HepG2 (cell line): ENCODE measurements at regions not wholly inside any gene's neighbourhood (a gene's known extent, or its start where the extent isn't known, plus 50 kb on each side); places are given as distances from the start of the nearest gene placed in this dataset.

ENCODE experiments used
- ATAC-seq: fragments of 200-7000 bp; cut with Tn5 transposase; 3 replicates; pipeline ENCODE4 v1.9.1; 2020; ENCODE audit warnings: mild to moderate bottlenecking, moderate library complexity
- BruUV-seq: library from RNA; stranded (reverse); fragments of 400-500 nt; replicated peaks from 2 replicates; lab custom pipeline; 2021; lab: Mats Ljungman, UMichigan
- CTCF ChIA-PET: fragments of 300-600 bp; formaldehyde crosslinking; extraction: SDS; loops from one replicate; lab custom pipeline; 2021; ENCODE audit warnings: low total read pairs, inconsistent platforms, low intra/inter-chr PET ratio; lab: Yijun Ruan, JAX
- POLR2A ChIA-PET: fragments of 350-600 bp; sonication (Branson Sonifier 250); formaldehyde crosslinking; loops from one replicate; lab custom pipeline; 2020; ENCODE audit warnings: antibody characterized with exemption, inconsistent platforms; lab: Yijun Ruan, JAX
- DNase-seq: peaks from one replicate; pipeline ENCODE4 v3.0.0-alpha.2; 2015; ENCODE audit warnings: low spot score
- FAIRE-seq: peaks from 3 replicates; lab custom pipeline; 2011; peaks lifted over from hg19 to GRCh38; lab: Jason Lieb, UNC
- H2AFZ ChIP-seq: one replicate; pipeline ENCODE4 v1.6.1; 2011; ENCODE audit warnings: low read length, inconsistent platforms
- H3K27ac ChIP-seq: fragments of 300-600 bp; 3 replicates; pipeline ENCODE4 v1.8.0; 2011; ENCODE audit warnings: mixed run types, mild to moderate bottlenecking, mixed read lengths, low read length, inconsistent platforms; ENCODE audit not compliant: insufficient read depth; ENCODE audit errors: extremely low read length
- H3K27me3 ChIP-seq, 2 experiments: fragments of 200-600 bp in 1 of 2; 2 replicates in 1 of 2; 3 replicates in 1 of 2; pipeline versions ENCODE4 v1.6.0 to v1.8.0; 2011; ENCODE audit warnings: low read length in 2 of 2, mild to moderate bottlenecking in 2 of 2, moderate library complexity in 2 of 2, inconsistent platforms in 1 of 2; ENCODE audit not compliant: insufficient read depth in 2 of 2, control insufficient read depth in 1 of 2
- H3K36me3 ChIP-seq, 2 experiments: fragments of 200-600 bp in 1 of 2; replicated peaks in 1 of 2; 2 replicates in 1 of 2; 3 replicates in 1 of 2; pipeline versions ENCODE4 v1.5.1 to v1.8.0; 2011; ENCODE audit warnings: low read length in 2 of 2, inconsistent platforms in 1 of 2; ENCODE audit not compliant: insufficient read depth in 2 of 2, control insufficient read depth in 1 of 2
- H3K4me1 ChIP-seq: 2 replicates; pipeline ENCODE4 v1.5.1; 2012; ENCODE audit warnings: low read length, inconsistent platforms; ENCODE audit not compliant: insufficient read depth
- H3K4me2 ChIP-seq: 2 replicates; pipeline ENCODE4 v1.6.0; 2011; ENCODE audit warnings: low read depth, low read length, inconsistent platforms
- H3K4me3 ChIP-seq, 3 experiments: fragments of 200-600 bp in 1 of 3; sonication (generic), shearing (Covaris generic) in 1 of 3; replicated peaks in 1 of 3; 2 replicates each; pipeline ENCODE4 v1.5.1; 2011 to 2016; ENCODE audit warnings: low read length in 3 of 3, inconsistent platforms in 2 of 3, low read depth in 2 of 3, mild to moderate bottlenecking in 2 of 3, control low read depth in 1 of 3, mixed read lengths in 1 of 3; ENCODE audit not compliant: insufficient read depth in 1 of 3
- H3K79me2 ChIP-seq: one replicate; pipeline ENCODE4 v1.6.1; 2011; ENCODE audit warnings: low read length, inconsistent platforms; ENCODE audit not compliant: insufficient read depth
- H3K9ac ChIP-seq: 2 replicates; pipeline ENCODE4 v1.6.0; 2011; ENCODE audit warnings: mild to moderate bottlenecking, low read depth, low read length, inconsistent platforms; ENCODE audit not compliant: insufficient read depth
- H3K9me3 ChIP-seq: 2 replicates; pipeline ENCODE4 v1.5.1; 2012; ENCODE audit warnings: mild to moderate bottlenecking, low read length
- H4K20me1 ChIP-seq: 2 replicates; pipeline ENCODE4 v1.6.0; 2011; ENCODE audit warnings: inconsistent platforms, mild to moderate bottlenecking, low read length, moderate library complexity; ENCODE audit not compliant: insufficient read depth
- ATF6 ChIP-seq: sonication (generic); formaldehyde crosslinking; conservative IDR thresholded peaks from 2 replicates; pipeline ENCODE4 v1.4.0; 2020; ENCODE audit warnings: missing genetic modification reagents
- ATF7 ChIP-seq, 2 experiments: fragments of 450-650 bp in 1 of 2; sonication (generic) in 1 of 2; formaldehyde crosslinking in 1 of 2; IDR thresholded peaks; 2 replicates each; pipeline versions ENCODE4 v1.4.0 to v1.6.1; 2016 to 2020; ENCODE audit warnings: antibody characterized with exemption in 1 of 2, mild to moderate bottlenecking in 1 of 2, missing genetic modification reagents in 1 of 2
- CREB1 ChIP-seq, 2 experiments: fragments of 450-650 bp in 1 of 2; IDR thresholded peaks; 2 replicates each; pipeline ENCODE4 v1.6.1; 2016 to 2017; ENCODE audit warnings: control low read depth in 1 of 2, mild to moderate bottlenecking in 1 of 2, missing compliant biosample characterization in 1 of 2, missing genetic modification characterization in 1 of 2
- HIVEP1 ChIP-seq: sonication (generic); formaldehyde crosslinking; IDR thresholded peaks from 2 replicates; pipeline ENCODE4 v1.4.0; 2020; ENCODE audit warnings: mild to moderate bottlenecking, missing genetic modification reagents
- JDP2 ChIP-seq: sonication (generic); formaldehyde crosslinking; IDR thresholded peaks from 2 replicates; pipeline ENCODE4 v1.8.1; 2022; ENCODE audit warnings: missing genetic modification reagents, borderline replicate concordance
- KMT2B ChIP-seq: IDR thresholded peaks from 2 replicates; pipeline ENCODE4 v1.6.1; 2016; ENCODE audit warnings: missing genetic modification reagents, missing compliant biosample characterization
- MED8 ChIP-seq: sonication (generic); formaldehyde crosslinking; IDR thresholded peaks from 2 replicates; pipeline ENCODE4 v1.8.1; 2023; ENCODE audit warnings: mild to moderate bottlenecking, missing genetic modification reagents; ENCODE audit not compliant: insufficient replicate concordance
- ZBTB25 ChIP-seq: IDR thresholded peaks from 2 replicates; pipeline ENCODE4 v1.6.1; 2018; ENCODE audit warnings: missing genetic modification reagents
- ZBTB39 ChIP-seq: sonication (generic); formaldehyde crosslinking; IDR thresholded peaks from 2 replicates; pipeline ENCODE4 v1.5.0; 2020; ENCODE audit warnings: missing genetic modification reagents
- ZNF414 ChIP-seq: sonication (generic); formaldehyde crosslinking; IDR thresholded peaks from 2 replicates; pipeline ENCODE4 v1.5.0; 2020; ENCODE audit warnings: missing genetic modification reagents
- ZNF597 ChIP-seq: sonication (generic); formaldehyde crosslinking; IDR thresholded peaks from 2 replicates; pipeline ENCODE4 v1.5.0; 2020; ENCODE audit warnings: missing genetic modification reagents
- WGBS: methylation state at CpG from one replicate; pipeline ENCODE4 v1.1.6; 2017; ENCODE audit warnings: low lambda C conversion rate; 5-methylcytosine and 5-hydroxymethylcytosine counted together
- in situ Hi-C: cut with HindIII; loops from 2 replicates; pipeline ENCODE4 v1.10.0; 2017; ENCODE audit warnings: low pct_unique_long_range_greater_than_20kb; ENCODE audit not compliant: extremely low pct_ligation_motif_present
- intact Hi-C: fragments of 100-400 bp; cut with micrococcal nuclease; formaldehyde crosslinking; loops from one replicate; pipeline ENCODE4 v1.10.0; 2022; ENCODE audit not compliant: unreplicated experiment

- CTCF ChIA-PET = no interaction called here
Observed at GRCh38 chr12:78419513-78419912, 445.1 kb upstream of the SYT1 start.

GRCh38 chr12:78420991-78421390 lies 443.6 kb upstream of the SYT1 start:
- ChIA-PET POLR2A (no interaction called here), CTCF (no interaction called here)
- no peaks in the 10 kb centered on the region for H4K20me1 ChIP-seq
- no peaks in the 10 kb centered on the region for H3K79me2 ChIP-seq
- intact Hi-C loops = no loop called here
- no peaks in the 10 kb centered on the region for H3K36me3 ChIP-seq
- no peaks in the 10 kb centered on the region for H3K9me3 ChIP-seq
- DNase-seq (no peak), ATAC-seq (no peak), FAIRE-seq (no peak)
- no peak overlapping the region for H3K4me2 ChIP-seq
- no peak overlapping the region for H3K4me3 ChIP-seq
- H2AFZ ChIP-seq = no peak overlapping the region
- WGBS = 4% methylated on average over 4 of the region's 4 CpGs
- no peak overlapping the region for H3K27ac ChIP-seq
- H3K9ac ChIP-seq = no peak overlapping the region
- H3K27me3 ChIP-seq = no peaks in the 10 kb centered on the region
- BruUV-seq = no TSS peak
- in situ Hi-C loops = no loop called here
- no peaks in the 10 kb centered on the region for H3K4me1 ChIP-seq
- TF ChIP-seq ZNF597 = no peak
- TF ChIP-seq ZBTB25 (CRISPR knock-in tag) = no peak
- no peak for TF ChIP-seq ZBTB39
- TF ChIP-seq ATF6 = no peak
- no peak for TF ChIP-seq HIVEP1 (CRISPR knock-in tag)
- no peak for TF ChIP-seq KMT2B (CRISPR knock-in tag)
- TF ChIP-seq JDP2 (CRISPR knock-in tag) = no peak
- TF ChIP-seq MED8 (CRISPR knock-in tag) = no peak

More at GRCh38 chr12:78419513-78419912, 445.1 kb upstream of the SYT1 start:
- POLR2A ChIA-PET = no interaction called here
- Histone ChIP-seq H4K20me1 (no peaks in the 10 kb centered on the region), H3K4me2 (no peak overlapping the region), H3K36me3 (no peaks in the 10 kb centered on the region), H3K4me1 (no peaks in the 10 kb centered on the region), H3K79me2 (no peaks in the 10 kb centered on the region), H3K4me3 (no peak overlapping the region), H3K27ac (no peak overlapping the region), H2AFZ (no peak overlapping the region), H3K27me3 (no peaks in the 10 kb centered on the region), H3K9me3 (no peaks in the 10 kb centered on the region), H3K9ac (no peak overlapping the region)
- DNase-seq (no peak), FAIRE-seq (no peak), ATAC-seq (no peak)
- TF ChIP-seq CREB1 (IDR thresholded peaks at IDR 0.05) (peak; percentile 80), CREB1 (CRISPR knock-in tag; IDR thresholded peaks at IDR 0.05) (no peak), ATF7 (IDR thresholded peaks at IDR 0.05) (peak; percentile 85), ATF7 (CRISPR knock-in tag; IDR thresholded peaks at IDR 0.05) (no peak), ZNF414 (CRISPR knock-in tag) (no peak)
- intact Hi-C loops = loop anchor here (1.0 kb wide), 1 partner anchor 27 kb away; no protein-coding TSS in a partner anchor
- WGBS = 0% methylated on average over 3 of the region's 3 CpGs
- no TSS peak for BruUV-seq
- in situ Hi-C loops = no loop called here
